ENCODE measurements at regions not wholly inside any gene's neighbourhood (a gene's known extent, or its start where the extent isn't known, plus 50 kb on each side); places are given as distances from the start of the nearest gene placed in this dataset.
"Not testable (repeated sequence)": the region's sequence is repeated elsewhere in the genome, so short reads cannot be mapped to it uniquely, and the experiment has no call there.

DNA sequence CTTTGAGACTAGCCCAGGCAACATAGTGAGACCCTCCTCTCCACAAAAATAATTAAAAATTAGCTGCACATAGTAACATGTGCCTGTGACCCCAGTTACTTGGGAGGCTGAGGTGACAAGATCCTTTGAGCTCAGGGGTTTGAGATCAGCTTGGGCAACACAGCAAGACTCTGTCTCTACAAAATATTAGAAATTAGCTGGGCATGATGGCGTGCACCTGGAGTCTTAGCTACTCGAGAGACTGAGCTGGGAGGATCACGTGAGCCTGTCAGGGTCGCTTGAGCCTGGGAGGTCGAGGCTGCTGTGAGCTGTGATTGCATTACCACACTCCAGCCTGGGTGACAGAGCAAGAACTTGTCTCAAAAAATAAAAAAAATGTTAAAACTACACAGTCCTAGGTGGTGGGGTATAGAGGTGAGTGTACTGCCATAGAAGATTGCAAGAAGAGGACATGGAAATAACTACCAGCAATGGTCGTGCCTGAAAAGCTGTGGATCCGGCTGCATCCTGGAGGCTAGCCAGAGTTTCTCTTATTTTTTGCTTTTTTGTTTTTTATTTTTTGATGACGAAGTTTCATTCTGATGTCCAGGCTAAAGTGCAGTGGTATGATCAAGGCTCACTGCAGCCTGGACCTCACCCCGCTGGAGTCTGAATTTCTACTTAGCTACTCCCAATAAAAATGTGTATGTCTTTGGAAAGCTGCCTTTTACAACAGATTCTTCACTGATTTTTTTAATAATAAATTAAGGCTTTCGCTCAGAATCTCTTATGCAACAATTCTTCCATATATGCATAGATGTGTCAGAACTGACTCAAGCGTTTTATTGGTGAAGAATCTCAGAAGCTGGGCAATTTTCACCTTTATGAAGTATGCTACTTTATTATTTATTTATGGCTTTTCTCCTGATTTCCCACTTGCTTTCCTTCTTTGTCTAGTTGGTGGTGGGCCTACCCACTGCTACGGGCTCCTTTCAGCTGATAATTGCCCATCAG lies 393.8 kb downstream of the TSHZ3 start:
- DNase-seq: no peak

- not testable (repeated sequence) for DNase-seq
Measured at GRCh38 chr19:30944276-30944932, 404.8 kb downstream of the TSHZ3 start.

- DNase-seq: no peak
Measured at GRCh38 chr19:30943101-30943843, 406.0 kb downstream of the TSHZ3 start.

DNA sequence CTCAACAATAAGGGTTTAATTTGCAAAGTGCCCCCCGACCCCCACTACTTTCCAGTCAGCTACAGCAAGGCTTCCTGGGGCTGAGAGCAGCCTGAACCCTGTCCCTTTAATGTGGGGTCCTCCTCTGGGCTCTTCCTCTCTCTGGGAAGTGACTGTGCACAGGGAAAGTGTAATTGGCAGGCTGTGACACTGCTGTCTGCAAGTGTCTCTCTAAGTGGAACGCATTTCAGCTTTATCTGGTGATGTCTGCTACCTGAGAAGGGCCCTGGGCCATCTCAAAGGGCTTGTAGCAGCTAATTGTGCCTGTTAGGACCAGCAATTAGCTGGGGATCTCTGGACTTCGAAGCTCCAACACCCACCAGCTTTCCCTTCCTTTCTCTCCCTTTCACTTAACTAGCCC lies 406.6 kb downstream of the TSHZ3 start:
- DNase-seq: no peak

DNA sequence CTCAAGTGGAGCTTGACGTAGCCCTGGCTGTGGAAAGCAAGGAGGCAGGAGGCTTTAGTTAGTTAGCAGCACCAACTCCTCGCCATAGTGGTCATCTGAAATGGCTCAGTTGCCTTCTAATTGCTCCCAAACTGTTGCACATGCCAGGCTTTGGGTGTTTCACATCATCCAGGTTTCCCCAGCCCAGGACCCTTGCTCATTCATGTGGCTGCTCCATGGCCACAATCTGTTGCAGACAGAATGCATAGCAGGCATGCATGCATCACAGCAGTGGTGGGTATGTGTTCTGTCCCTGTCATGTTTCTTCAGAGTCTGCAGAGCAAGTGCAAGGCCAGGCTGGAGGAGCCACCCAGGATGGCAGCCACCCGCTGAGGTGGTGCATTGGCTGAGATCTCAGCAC lies 407.6 kb downstream of the TSHZ3 start:
- DNase-seq: no peak

- no peak for DNase-seq
Measured at GRCh38 chr19:30936276-30936675, 413.0 kb downstream of the TSHZ3 start.

GRCh38 chr19:30935146-30935545 lies 414.1 kb downstream of the TSHZ3 start:
- DNase-seq: no peak

DNA sequence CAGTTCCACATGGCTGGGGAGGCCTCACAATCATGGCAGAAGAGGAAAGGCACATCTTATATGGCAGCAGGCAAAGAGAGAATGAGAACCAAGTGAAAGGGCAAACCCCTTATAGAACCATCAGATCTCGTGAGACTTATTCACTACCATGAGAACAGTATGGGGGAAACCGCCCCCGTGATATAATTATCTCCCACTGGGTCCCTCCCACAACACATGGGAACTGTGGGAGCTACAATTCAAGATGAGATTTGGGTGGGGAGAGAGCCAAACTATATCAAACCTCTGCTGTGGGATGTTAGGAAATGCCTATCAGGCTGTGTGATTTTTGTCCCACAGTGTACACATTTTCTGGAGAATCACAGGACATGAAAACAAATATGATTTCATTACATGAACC lies 415.8 kb downstream of the TSHZ3 start:
- DNase-seq: not testable (repeated sequence)

DNA sequence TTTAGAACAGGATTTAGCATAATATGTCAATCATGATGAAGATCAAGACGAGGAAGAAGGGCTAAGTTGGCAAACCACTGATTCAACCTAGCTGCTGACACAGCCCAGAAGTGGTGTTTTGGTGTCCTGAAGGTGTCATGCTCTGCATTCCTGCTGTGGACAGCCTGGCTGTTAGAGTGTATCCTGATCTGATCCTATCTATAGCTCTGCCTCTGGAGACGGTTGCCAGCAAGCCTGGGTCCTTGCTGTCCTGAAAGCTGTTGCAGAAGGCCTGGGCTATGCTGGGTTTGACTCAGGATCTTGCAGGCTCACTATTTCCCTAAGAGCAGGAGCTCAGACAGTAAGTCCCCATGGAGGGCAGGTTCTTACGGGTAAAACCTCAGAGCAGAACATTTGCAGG lies 416.4 kb downstream of the TSHZ3 start:
- no peak for DNase-seq

GRCh38 chr19:30930941-30931706 lies 418.1 kb downstream of the TSHZ3 start:
- no peak for DNase-seq

- no peak for DNase-seq
Measured at GRCh38 chr19:30927705-30928104, 421.5 kb downstream of the TSHZ3 start.

DNA sequence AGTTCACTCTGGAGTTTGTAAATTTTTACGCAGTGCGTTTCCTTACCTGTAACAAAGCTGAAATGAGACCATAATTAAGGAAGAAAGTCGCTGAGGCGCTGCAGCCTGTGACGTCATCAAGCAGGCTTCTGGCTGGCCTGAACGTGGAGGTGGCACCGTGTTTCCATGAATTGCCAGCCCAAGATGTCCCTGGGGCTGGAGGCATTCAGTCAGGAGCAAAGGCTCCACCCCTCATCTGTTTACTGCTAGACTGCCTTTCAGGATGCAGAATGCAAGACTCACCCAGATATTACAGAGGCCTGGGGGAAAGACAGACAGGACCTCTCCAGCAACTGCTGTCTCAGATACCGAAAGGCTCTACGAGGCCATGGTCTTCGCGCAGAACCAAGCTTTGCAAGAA lies 424.6 kb downstream of the TSHZ3 start:
- DNase-seq: no peak

- no peak for DNase-seq
Measured at GRCh38 chr19:30924069-30924636, 425.1 kb downstream of the TSHZ3 start.

- DNase-seq: no peak
Measured at GRCh38 chr19:30923621-30924020, 425.6 kb downstream of the TSHZ3 start.

GRCh38 chr19:30923096-30923495 lies 426.1 kb downstream of the TSHZ3 start:
- no peak for DNase-seq

DNA sequence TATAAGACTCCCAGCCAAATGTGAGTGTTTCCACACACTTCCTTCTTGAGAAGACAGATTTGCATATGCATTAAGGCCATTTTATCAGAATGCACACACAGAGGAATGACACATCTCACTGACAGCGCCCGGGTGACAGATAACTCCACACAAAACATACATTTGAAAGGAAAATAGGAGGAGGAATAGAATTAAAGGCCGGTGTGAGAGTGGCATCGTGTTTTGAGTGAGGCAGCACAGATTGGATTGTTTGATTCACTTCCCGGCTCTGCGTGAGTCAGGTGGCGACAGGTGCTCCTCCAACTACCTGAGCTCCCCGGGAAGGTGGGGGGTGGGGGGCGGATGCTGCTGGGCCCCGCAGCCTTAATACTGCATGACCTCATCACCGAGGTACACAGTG lies 429.0 kb downstream of the TSHZ3 start:
- DNase-seq: no peak

GRCh38 chr19:30919737-30920136 lies 429.5 kb downstream of the TSHZ3 start:
- no peak for DNase-seq

DNA sequence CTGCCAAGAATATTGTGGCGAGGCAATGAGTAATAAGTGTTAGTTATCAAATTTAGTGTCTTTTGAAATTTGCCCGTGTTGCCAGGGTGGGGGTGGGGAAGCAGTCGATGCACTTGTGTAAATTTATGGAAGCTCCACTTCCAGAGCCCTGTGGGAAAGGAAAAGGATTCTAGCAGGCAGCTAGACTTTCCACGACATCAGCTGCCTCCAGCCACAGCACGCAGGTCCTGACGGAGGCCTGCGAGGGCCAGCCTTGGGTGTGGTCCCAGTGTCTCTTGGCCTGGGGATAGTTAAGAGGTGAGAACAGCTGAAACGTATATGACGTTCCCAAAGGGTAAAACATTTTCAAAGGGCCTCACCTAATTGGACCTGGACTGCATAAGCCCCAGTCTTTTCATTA lies 433.0 kb downstream of the TSHZ3 start:
- DNase-seq: no peak

DNA sequence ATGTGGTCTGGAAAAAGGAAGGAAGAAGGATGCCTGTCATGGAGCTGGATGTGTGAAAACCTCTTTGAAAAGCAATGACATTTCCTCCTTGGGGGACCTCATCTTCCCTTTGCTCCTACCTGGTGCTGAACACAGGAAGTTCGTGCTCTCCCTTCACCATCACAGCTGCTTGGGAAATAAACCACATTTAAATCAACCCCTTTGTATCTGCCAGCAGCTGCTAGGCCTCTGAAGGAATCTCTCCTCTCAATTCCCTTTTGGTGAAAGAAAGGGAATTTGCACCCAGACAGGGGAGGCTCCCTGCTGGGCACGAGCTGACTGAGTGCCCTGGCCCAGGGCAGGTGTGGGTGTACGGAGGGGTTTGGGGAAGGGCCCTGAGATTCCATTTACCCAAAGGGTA lies 437.7 kb downstream of the TSHZ3 start:
- no peak for DNase-seq

GRCh38 chr19:30910485-30911240 lies 438.6 kb downstream of the TSHZ3 start:
- DNase-seq: no peak
